Endothelial cell of umbilical vein (primary cell): ENCODE measurements at regions not wholly inside any gene's neighbourhood (a gene's known extent, or its start where the extent isn't known, plus 50 kb on each side); places are given as distances from the start of the nearest gene placed in this dataset.

ENCODE experiments used
- BruUV-seq: library from RNA; stranded (reverse); fragments of 400-500 nt; replicated peaks from 2 replicates; lab custom pipeline; 2021; lab: Mats Ljungman, UMichigan
- CTCF ChIA-PET: fragments of 300-600, 350-600 bp; sonication (Branson Sonifier 250); formaldehyde crosslinking; loops from one replicate; lab custom pipeline; 2021; ENCODE audit warnings: antibody characterized with exemption, inconsistent platforms; lab: Charles Lee
- POLR2A ChIA-PET: fragments of 300-600, 350-600 bp; sonication (Branson Sonifier 250); formaldehyde crosslinking; loops from one replicate; lab custom pipeline; 2021; ENCODE audit warnings: antibody characterized with exemption, inconsistent platforms; lab: Charles Lee
- DNase-seq: peaks from one replicate; pipeline ENCODE4 v3.0.0-alpha.2; 2011; ENCODE audit warnings: low read depth, low spot score
- FAIRE-seq: peaks from 2 replicates; lab custom pipeline; 2011; peaks lifted over from hg19 to GRCh38; lab: Jason Lieb, UNC
- H2AFZ ChIP-seq: 2 replicates; pipeline ENCODE4 v1.6.0; 2012; ENCODE audit warnings: low read depth, low read length, control low read depth, inconsistent platforms
- H3K27ac ChIP-seq: 2 replicates; pipeline ENCODE4 v1.5.1; 2011; ENCODE audit warnings: low read depth, mild to moderate bottlenecking, control low read depth, low read length, moderate library complexity; ENCODE audit not compliant: insufficient read depth
- H3K27me3 ChIP-seq, 2 experiments: 2 replicates each; pipeline versions ENCODE4 v1.6.0 to v1.6.1; 2011; ENCODE audit warnings: low read length in 2 of 2, mixed read lengths in 1 of 2; ENCODE audit not compliant: control insufficient read depth in 2 of 2, insufficient read depth in 2 of 2
- H3K36me3 ChIP-seq, 2 experiments: 2 replicates in 1 of 2; 3 replicates in 1 of 2; pipeline ENCODE4 v1.5.1; 2011; ENCODE audit warnings: low read length in 2 of 2, mild to moderate bottlenecking in 1 of 2, moderate library complexity in 1 of 2; ENCODE audit not compliant: control insufficient read depth in 2 of 2, insufficient read depth in 2 of 2; ENCODE audit errors: extremely low read depth in 1 of 2
- H3K4me1 ChIP-seq: 3 replicates; pipeline ENCODE4 v1.5.1; 2011; ENCODE audit warnings: mild to moderate bottlenecking, low read length; ENCODE audit not compliant: control insufficient read depth, insufficient read depth; ENCODE audit errors: extremely low read depth
- H3K4me2 ChIP-seq: 2 replicates; pipeline ENCODE4 v1.6.1; 2011; ENCODE audit warnings: low read length, control low read depth, mixed read lengths; ENCODE audit not compliant: insufficient read depth
- H3K4me3 ChIP-seq, 3 experiments: fragments of 200-600 bp in 1 of 3; sonication (generic), shearing (Covaris generic) in 1 of 3; replicated peaks in 1 of 3; 2 replicates each; pipeline ENCODE4 v1.5.1; 2011 to 2016; ENCODE audit warnings: control low read depth in 3 of 3, low read length in 3 of 3, mild to moderate bottlenecking in 2 of 3, inconsistent platforms in 1 of 3, low read depth in 1 of 3, moderate library complexity in 1 of 3; ENCODE audit not compliant: insufficient read depth in 1 of 3
- H3K79me2 ChIP-seq: 2 replicates; pipeline ENCODE4 v1.6.0; 2012; ENCODE audit warnings: low read length, inconsistent platforms; ENCODE audit not compliant: control insufficient read depth, insufficient read depth
- H3K9ac ChIP-seq: replicated peaks from 2 replicates; pipeline ENCODE3; 2011; ENCODE audit warnings: low read length, control low read depth; ENCODE audit not compliant: insufficient read depth; ENCODE audit errors: extremely low read depth
- H3K9me1 ChIP-seq: replicated peaks from 3 replicates; pipeline ENCODE4 v1.6.0; 2011; ENCODE audit warnings: mild to moderate bottlenecking, low read length; ENCODE audit not compliant: control insufficient read depth, insufficient read depth; ENCODE audit errors: extremely low read depth
- H3K9me3 ChIP-seq: replicated peaks from 2 replicates; pipeline ENCODE4 v1.5.1; 2012; ENCODE audit warnings: low read length, inconsistent platforms; ENCODE audit not compliant: control insufficient read depth, insufficient read depth
- H4K20me1 ChIP-seq: replicated peaks from 2 replicates; pipeline ENCODE3; 2011; ENCODE audit warnings: mild to moderate bottlenecking, low read length; ENCODE audit not compliant: control insufficient read depth, insufficient read depth; ENCODE audit errors: extremely low read depth
- CTCF ChIP-seq, 2 donors: IDR thresholded peaks; 1 replicate in 1 of 2; 2 replicates in 1 of 2; pipeline ENCODE4 v1.5.1; 2011; ENCODE audit warnings: low read length in 2 of 2, mild to moderate bottlenecking in 2 of 2, moderate library complexity in 2 of 2, control low read depth in 1 of 2, inconsistent platforms in 1 of 2, low read depth in 1 of 2; ENCODE audit not compliant: insufficient read depth in 1 of 2; ENCODE audit errors: extremely low read depth in 1 of 2
- FOS ChIP-seq: IDR thresholded peaks from 2 replicates; pipeline ENCODE4 v1.6.1; 2011; ENCODE audit warnings: mild to moderate bottlenecking, low read length, moderate library complexity, borderline replicate concordance; ENCODE audit not compliant: insufficient read depth
- GATA2 ChIP-seq: IDR thresholded peaks from 2 replicates; pipeline ENCODE4 v1.7.0; 2011; ENCODE audit warnings: low read depth, mild to moderate bottlenecking, moderate library complexity, mixed read lengths, low read length; ENCODE audit not compliant: insufficient read length, insufficient read depth
- JUN ChIP-seq: IDR thresholded peaks from 2 replicates; pipeline ENCODE4 v1.6.1; 2011; ENCODE audit warnings: borderline replicate concordance, low read depth; ENCODE audit not compliant: insufficient read length, insufficient read depth
- MAX ChIP-seq: IDR thresholded peaks from 2 replicates; pipeline ENCODE4 v1.6.1; 2011; ENCODE audit not compliant: insufficient read depth, insufficient read length
- MYC ChIP-seq: IDR thresholded peaks from one replicate; pipeline ENCODE4 v1.6.1; 2011; ENCODE audit warnings: mild to moderate bottlenecking, low read depth, low read length
- POLR2A ChIP-seq: IDR thresholded peaks from 2 replicates; pipeline ENCODE4 v1.6.1; 2012; ENCODE audit warnings: low read depth, mild to moderate bottlenecking, control low read depth, low read length
- dilution Hi-C: fragments of 300-500 bp; cut with MboI; formaldehyde crosslinking; loops from one replicate; pipeline ENCODE4 v1.15.0; 2019; ENCODE audit warnings: low sequenced_read_pairs; ENCODE audit not compliant: extremely low pct_ligation_motif_present
- intact Hi-C: fragments of 100-400 bp; cut with micrococcal nuclease; formaldehyde crosslinking; loops from one replicate; pipeline ENCODE4 v1.10.0; 2022

- Histone ChIP-seq H3K27me3 (peaks cover 3 to 6% of the 10 kb centered on the region in 2 experiments), H2AFZ (no peak overlapping the region), H3K9me1 (no peaks in the 10 kb centered on the region), H3K27ac (no peak overlapping the region), H3K36me3 (no peaks in the 10 kb centered on the region), H3K79me2 (no peaks in the 10 kb centered on the region), H4K20me1 (no peaks in the 10 kb centered on the region), H3K4me3 (no peak overlapping the region), H3K9ac (no peak overlapping the region), H3K9me3 (no peaks in the 10 kb centered on the region), H3K4me2 (no peak overlapping the region), H3K4me1 (peaks cover 6% of the 10 kb centered on the region)
- dilution Hi-C loops, result no loop called here
- POLR2A ChIA-PET, result no interaction called here
- no peak for TF ChIP-seq FOS
- CTCF ChIA-PET, result interaction anchor here (1.1 kb wide), 1 partner anchor 9 kb away, joined by 4 read pairs; no protein-coding TSS in a partner anchor
- intact Hi-C loops, result loop anchor here (10.0 kb wide), 1 partner anchor 314 kb away; no protein-coding TSS in a partner anchor
- no TSS peak for BruUV-seq
- FAIRE-seq, result no peak
- DNase-seq, result no peak
Measured at GRCh38 chr5:56588636-56589480, 226.5 kb upstream of the MAP3K1 start.

- no peak overlapping the region for H3K4me2 ChIP-seq
- no peak overlapping the region for H3K27ac ChIP-seq
- H3K27me3 ChIP-seq, result peaks cover 3 to 6% of the 10 kb centered on the region in 2 experiments
- DNase-seq (no peak), FAIRE-seq (no peak)
- no peaks in the 10 kb centered on the region for H3K79me2 ChIP-seq
- TF ChIP-seq MAX (no peak), GATA2 (no peak), JUN (no peak), CTCF (IDR thresholded peaks at IDR 0.05; ENCODE audit: extremely low read depth in 1 of 2, insufficient read depth in 1 of 2, low read depth in 1 of 2, low read length in 2 of 2) (no peak), POLR2A (no peak), MYC (no peak)
- no peaks in the 10 kb centered on the region for H3K36me3 ChIP-seq
- H3K4me1 ChIP-seq, result peaks cover 6% of the 10 kb centered on the region
- intact Hi-C loops (loop anchor here (10.0 kb wide), 1 partner anchor 313 kb away; no protein-coding TSS in a partner anchor), dilution Hi-C loops (no loop called here)
- BruUV-seq, result no TSS peak
- H2AFZ ChIP-seq, result no peak overlapping the region
- no peak overlapping the region for H3K9ac ChIP-seq
- H3K9me1 ChIP-seq, result no peaks in the 10 kb centered on the region
- ChIA-PET POLR2A (no interaction called here), CTCF (no interaction called here)
- no peaks in the 10 kb centered on the region for H4K20me1 ChIP-seq
- no peak overlapping the region for H3K4me3 ChIP-seq
- no peaks in the 10 kb centered on the region for H3K9me3 ChIP-seq
Measured at GRCh38 chr5:56588131-56588487, 227.2 kb upstream of the MAP3K1 start.
